Thymus (tissue), 11 donors: ENCODE measurements at regions not wholly inside any gene's neighbourhood (a gene's known extent, or its start where the extent isn't known, plus 50 kb on each side); places are given as distances from the start of the nearest gene placed in this dataset.

Experiments
- DNase-seq, 9 donors: peaks; one replicate each; pipeline ENCODE4 v3.0.0-alpha.2; 2013; ENCODE audit warnings: low spot score in 9 of 9, low read depth in 6 of 9, missing footprints in 1 of 9
- H3K27ac ChIP-seq, 2 donors: one replicate each; pipeline ENCODE4 v1.5.1; 2013; ENCODE audit warnings: control low read depth in 1 of 2, low read depth in 1 of 2, low read length in 1 of 2, mild to moderate bottlenecking in 1 of 2, moderate library complexity in 1 of 2
- H3K27me3 ChIP-seq, 2 donors: one replicate each; pipeline ENCODE4 v1.5.1; 2013; ENCODE audit warnings: low read length in 1 of 2; ENCODE audit not compliant: control insufficient read depth in 2 of 2, insufficient read depth in 1 of 2
- H3K36me3 ChIP-seq, 2 donors: one replicate each; pipeline ENCODE4 v1.5.1; 2013; ENCODE audit warnings: low read length in 1 of 2, mild to moderate bottlenecking in 1 of 2, moderate library complexity in 1 of 2; ENCODE audit not compliant: control insufficient read depth in 2 of 2, insufficient read depth in 2 of 2
- H3K4me1 ChIP-seq, 2 donors: one replicate each; pipeline ENCODE4 v1.5.1; 2013; ENCODE audit warnings: low read length in 2 of 2; ENCODE audit not compliant: control insufficient read depth in 2 of 2, insufficient read depth in 2 of 2
- H3K4me3 ChIP-seq, 2 donors: one replicate each; pipeline ENCODE4 v1.5.1; 2013; ENCODE audit warnings: low read length in 2 of 2, control low read depth in 1 of 2, mild to moderate bottlenecking in 1 of 2
- H3K9me3 ChIP-seq, 2 donors: one replicate each; pipeline ENCODE4 v1.5.1; 2013; ENCODE audit warnings: low read length in 1 of 2, mild to moderate bottlenecking in 1 of 2; ENCODE audit not compliant: control insufficient read depth in 2 of 2, insufficient read depth in 1 of 2
- WGBS: extraction: QIAGEN DNeasy Blood & Tissue Kit; methylation state at CpG from one replicate; pipeline ENCODE4 v1.1.7; 2013; 5-methylcytosine and 5-hydroxymethylcytosine counted together
- donor health status: healthy.

DNA sequence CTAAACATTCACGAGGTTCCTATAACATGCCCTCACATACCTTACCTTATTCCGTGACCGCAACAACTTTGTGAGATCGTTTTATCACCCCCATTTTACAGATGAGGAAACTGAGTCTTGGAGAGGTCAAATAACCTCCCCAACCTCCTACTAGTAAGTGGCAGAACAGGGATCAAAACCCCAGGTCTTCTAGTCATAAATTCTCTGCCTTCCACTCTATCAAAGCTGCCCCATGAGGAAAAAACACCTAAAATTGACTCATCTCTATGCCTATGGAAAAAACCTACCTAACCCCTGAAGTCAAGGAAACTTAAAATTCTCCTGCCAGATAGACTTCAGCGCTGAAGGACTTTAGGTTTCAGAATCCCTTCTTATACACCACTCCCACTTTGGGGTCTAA is 69.5 kb upstream of the ERRFI1 start:
- DNase-seq, result no peak

GRCh38 chr1:8094481-8095241 is 68.6 kb upstream of the ERRFI1 start:
- no peak for DNase-seq
- 88% methylated on average over 18 of the region's 18 CpGs for WGBS
- Histone ChIP-seq H3K27me3 (peaks cover 0 to 2% of the 10 kb centered on the region in 2 donors), H3K4me1 (no peaks in the 10 kb centered on the region), H3K9me3 (no peaks in the 10 kb centered on the region), H3K4me3 (no peak overlapping the region), H3K36me3 (no peaks in the 10 kb centered on the region), H3K27ac (no peak overlapping the region)

More for the DNA sequence above, 69.5 kb upstream of the ERRFI1 start:
- Histone ChIP-seq H3K4me3 (no peak overlapping the region), H3K4me1 (no peaks in the 10 kb centered on the region), H3K9me3 (no peaks in the 10 kb centered on the region), H3K36me3 (no peaks in the 10 kb centered on the region), H3K27ac (no peak overlapping the region), H3K27me3 (peaks cover 0 to 2% of the 10 kb centered on the region in 2 donors)
- WGBS, result 97% methylated on average over 5 of the region's 5 CpGs

DNA sequence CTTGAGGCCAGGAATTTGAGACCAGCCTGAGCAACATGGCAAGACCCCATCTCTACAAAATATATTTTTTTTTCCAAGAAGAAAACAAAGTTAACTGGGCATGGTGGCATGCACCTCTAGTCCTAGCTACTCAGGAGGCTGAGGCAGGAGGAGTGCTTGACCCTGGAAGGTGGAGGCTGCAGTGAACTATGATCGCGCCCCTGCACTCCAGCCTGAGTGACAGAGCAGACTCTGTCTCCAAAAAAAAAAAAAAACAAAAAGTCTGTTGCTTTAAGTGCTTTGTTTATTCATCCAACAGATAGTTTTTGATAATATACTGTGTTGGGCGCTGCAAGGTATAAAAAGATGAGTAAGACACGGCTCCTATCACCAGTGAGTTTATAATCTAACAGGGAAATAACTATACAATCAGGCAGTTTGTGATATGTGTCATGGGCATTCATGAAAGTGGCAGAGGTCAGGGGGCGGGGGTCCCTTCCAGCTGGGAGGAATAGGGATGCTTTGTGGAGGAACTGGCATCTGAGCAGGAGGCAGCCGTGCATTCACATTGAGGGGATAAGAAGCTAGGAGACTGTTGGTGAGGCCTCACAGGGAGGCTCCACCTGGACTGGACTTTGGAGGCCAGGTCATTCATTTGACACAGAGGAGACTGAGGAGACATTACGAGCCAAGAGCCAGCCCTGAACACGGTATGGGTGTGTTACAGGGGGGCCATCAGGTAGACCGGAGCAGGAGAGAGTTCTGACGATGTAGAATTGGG is 67.3 kb upstream of the ERRFI1 start:
- Histone ChIP-seq H3K9me3 (no peaks in the 10 kb centered on the region), H3K27ac (no peak overlapping the region), H3K4me3 (no peak overlapping the region), H3K27me3 (peaks cover 0 to 2% of the 10 kb centered on the region in 2 donors), H3K36me3 (no peaks in the 10 kb centered on the region), H3K4me1 (no peaks in the 10 kb centered on the region)
- DNase-seq, result no peak
- WGBS, result 96% methylated on average over 10 of the region's 10 CpGs

DNA sequence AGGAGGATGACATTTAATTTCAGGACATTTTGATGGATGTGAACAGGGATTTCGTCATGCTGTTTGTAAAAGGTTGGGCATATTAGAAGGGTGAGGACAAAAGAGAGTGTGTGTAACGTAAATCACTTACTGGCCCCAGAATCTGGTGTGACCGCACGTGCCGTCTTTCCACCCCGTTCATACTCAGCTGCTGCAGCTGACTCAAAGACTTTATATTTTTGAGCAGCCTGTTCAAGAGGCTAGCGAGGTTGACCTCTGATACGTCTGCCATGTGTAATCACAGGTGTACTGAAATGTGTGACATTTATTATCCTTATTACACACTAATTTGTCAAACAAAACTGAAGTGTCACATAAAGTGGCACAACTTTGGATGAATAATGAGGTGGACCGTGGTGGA is 66.5 kb upstream of the ERRFI1 start:
- Histone ChIP-seq H3K36me3 (no peaks in the 10 kb centered on the region), H3K4me1 (no peaks in the 10 kb centered on the region), H3K9me3 (no peaks in the 10 kb centered on the region), H3K27ac (no peak overlapping the region), H3K27me3 (peaks cover 0 to 2% of the 10 kb centered on the region in 2 donors), H3K4me3 (no peak overlapping the region)
- WGBS, result 90% methylated on average over 9 of the region's 9 CpGs
- DNase-seq, result no peak

GRCh38 chr1:8091691-8092090 is 65.6 kb upstream of the ERRFI1 start:
- Histone ChIP-seq H3K4me1 (no peaks in the 10 kb centered on the region), H3K4me3 (no peak overlapping the region), H3K9me3 (no peaks in the 10 kb centered on the region), H3K27ac (no peak overlapping the region), H3K27me3 (peaks cover 0 to 2% of the 10 kb centered on the region in 2 donors), H3K36me3 (no peaks in the 10 kb centered on the region)
- DNase-seq, result no peak
- 59% methylated on average over 2 of the region's 2 CpGs for WGBS

DNA sequence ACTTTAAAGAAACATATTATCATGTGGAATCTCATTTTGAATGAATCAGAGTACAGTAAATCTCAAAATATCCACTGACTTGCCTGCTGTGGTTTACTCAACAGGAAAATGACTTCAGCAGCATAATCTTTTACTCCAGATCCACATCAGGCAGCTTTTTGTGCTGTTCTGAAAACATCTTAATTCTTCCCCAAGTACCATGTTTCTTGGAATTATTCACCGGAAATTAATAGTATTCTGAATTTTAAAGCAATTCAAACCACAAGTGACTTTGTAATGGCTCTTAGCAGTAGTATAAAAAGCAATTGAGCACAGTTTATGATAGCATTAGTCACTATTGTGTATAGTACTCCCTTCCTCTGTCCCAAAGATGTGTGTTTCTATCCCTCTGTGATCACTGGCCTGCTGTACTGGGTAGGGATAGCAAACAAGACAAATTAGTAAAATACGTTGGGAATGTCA is 64.2 kb upstream of the ERRFI1 start:
- WGBS, result 84% methylated on average over 2 of the region's 2 CpGs
- Histone ChIP-seq H3K4me3 (no peak overlapping the region), H3K4me1 (no peaks in the 10 kb centered on the region), H3K9me3 (no peaks in the 10 kb centered on the region), H3K36me3 (no peaks in the 10 kb centered on the region), H3K27ac (no peak overlapping the region), H3K27me3 (peaks cover 0 to 2% of the 10 kb centered on the region in 2 donors)
- DNase-seq, result no peak

GRCh38 chr1:8089535-8090228 is 63.6 kb upstream of the ERRFI1 start:
- H3K27me3 ChIP-seq, result peaks cover 0 to 2% of the 10 kb centered on the region in 2 donors
- H3K27ac ChIP-seq, result no peak overlapping the region
- H3K4me1 ChIP-seq, result no peaks in the 10 kb centered on the region
- H3K36me3 ChIP-seq, result no peaks in the 10 kb centered on the region
- H3K9me3 ChIP-seq, result no peaks in the 10 kb centered on the region
- DNase-seq, result no peak
- WGBS, result 91% methylated on average over 10 of the region's 10 CpGs
- no peak overlapping the region for H3K4me3 ChIP-seq

DNA sequence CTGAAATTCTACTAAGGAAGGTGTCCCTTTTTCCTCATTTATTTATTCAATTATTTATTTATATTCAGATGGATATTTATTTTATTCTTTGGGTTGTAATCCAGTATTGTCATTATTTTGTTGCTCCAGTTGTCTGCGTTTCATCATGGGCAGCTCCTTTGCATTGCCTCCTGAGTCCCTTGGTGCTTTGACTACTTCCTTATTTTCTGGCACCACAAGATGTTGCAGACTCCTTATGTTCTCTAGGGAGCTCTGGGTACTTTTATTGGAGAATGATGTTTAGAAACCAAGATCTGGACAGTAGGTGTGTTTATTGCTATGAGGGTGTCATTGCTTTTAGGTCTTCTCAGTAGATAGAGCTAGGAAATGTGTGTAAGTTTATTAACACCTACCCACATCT is 59.9 kb upstream of the ERRFI1 start:
- DNase-seq, result no peak
- no peaks in the 10 kb centered on the region for H3K9me3 ChIP-seq

GRCh38 chr1:8084913-8085312 is 58.8 kb upstream of the ERRFI1 start:
- H3K36me3 ChIP-seq, result no peaks in the 10 kb centered on the region
- WGBS, result 96% methylated on average over 6 of the region's 6 CpGs
- DNase-seq, result no peak
- no peak overlapping the region for H3K27ac ChIP-seq
- no peaks in the 10 kb centered on the region for H3K27me3 ChIP-seq
- no peaks in the 10 kb centered on the region for H3K4me1 ChIP-seq
- H3K9me3 ChIP-seq, result no peaks in the 10 kb centered on the region
- H3K4me3 ChIP-seq, result no peak overlapping the region

More for the DNA sequence above, 59.9 kb upstream of the ERRFI1 start:
- WGBS, result 88% methylated on average over 1 of the region's 1 CpG
- Histone ChIP-seq H3K27ac (no peak overlapping the region), H3K36me3 (no peaks in the 10 kb centered on the region), H3K27me3 (no peaks in the 10 kb centered on the region), H3K4me3 (no peak overlapping the region), H3K4me1 (no peaks in the 10 kb centered on the region)
